SK-N-SH (cell line): ENCODE measurements at regions not wholly inside any gene's neighbourhood (a gene's known extent, or its start where the extent isn't known, plus 50 kb on each side); places are given as distances from the start of the nearest gene placed in this dataset.

Experiments
- CTCF ChIA-PET: fragments of 300-600, 350-600 bp; formaldehyde crosslinking; extraction: SDS; loops from one replicate; lab custom pipeline; 2021; lab: Yijun Ruan, JAX
- POLR2A ChIA-PET: fragments of 350-600 bp; sonication (Branson Sonifier 250); formaldehyde crosslinking; extraction: SDS; loops from one replicate; lab custom pipeline; 2020; ENCODE audit warnings: antibody characterized with exemption, inconsistent platforms; lab: Yijun Ruan, JAX
- DNase-seq: peaks from one replicate; pipeline ENCODE4 v3.0.0; 2012
- H2AFZ ChIP-seq: fragments of 200-600 bp; sonication (generic); 2 replicates; pipeline ENCODE4 v1.8.1; 2016; ENCODE audit warnings: antibody characterized with exemption, mild to moderate bottlenecking, low read depth
- H3F3A ChIP-seq: fragments of 200-600 bp; sonication (generic); replicated peaks from 2 replicates; pipeline ENCODE3; 2016; ENCODE audit warnings: antibody characterized with exemption, mild to moderate bottlenecking; ENCODE audit not compliant: insufficient read depth
- H3K27ac ChIP-seq, 2 experiments: fragments of 200-500 bp in 1 of 2; fragments of 200-600 bp in 1 of 2; sonication (Bioruptor generic) in 1 of 2; sonication (generic), shearing (Covaris generic) in 1 of 2; 2 replicates each; pipeline versions ENCODE4 v1.5.1 to v1.6.1; 2014 to 2016; ENCODE audit warnings: low read depth in 2 of 2, inconsistent platforms in 1 of 2, low read length in 1 of 2, mild to moderate bottlenecking in 1 of 2, mixed read lengths in 1 of 2
- H3K27me3 ChIP-seq: fragments of 200-600 bp; sonication (generic), shearing (Covaris generic); 2 replicates; pipeline ENCODE4 v1.6.1; 2016; ENCODE audit warnings: mixed run types; ENCODE audit not compliant: insufficient read depth
- H3K36me3 ChIP-seq, 2 experiments: fragments of 200-500 bp in 1 of 2; fragments of 200-600 bp in 1 of 2; sonication (Bioruptor generic) in 1 of 2; sonication (generic) in 1 of 2; replicated peaks in 1 of 2; 2 replicates each; pipeline versions ENCODE3 to v1.5.1; 2014 to 2016; ENCODE audit warnings: low read length in 1 of 2, mild to moderate bottlenecking in 1 of 2; ENCODE audit not compliant: insufficient read depth in 2 of 2, control insufficient read depth in 1 of 2
- H3K4me1 ChIP-seq, 2 experiments: fragments of 200-500 bp in 1 of 2; fragments of 200-600 bp in 1 of 2; sonication (Bioruptor generic) in 1 of 2; sonication (generic), shearing (Covaris generic) in 1 of 2; 2 replicates each; pipeline versions ENCODE4 v1.5.1 to v1.6.1; 2014 to 2016; ENCODE audit warnings: low read depth in 1 of 2, low read length in 1 of 2, mixed run types in 1 of 2; ENCODE audit not compliant: insufficient read depth in 2 of 2, control insufficient read depth in 1 of 2
- H3K4me2 ChIP-seq: fragments of 200-600 bp; sonication (generic), shearing (Covaris generic); 2 replicates; pipeline ENCODE4 v1.6.1; 2017; ENCODE audit warnings: mixed run types
- H3K4me3 ChIP-seq, 2 experiments: fragments of 200-500 bp in 1 of 2; fragments of 200-600 bp in 1 of 2; sonication (Bioruptor generic) in 1 of 2; sonication (generic), shearing (Covaris generic) in 1 of 2; 2 replicates each; pipeline versions ENCODE4 v1.5.1 to v1.8.1; 2014 to 2016; ENCODE audit warnings: low read depth in 2 of 2, inconsistent platforms in 1 of 2, low read length in 1 of 2, mild to moderate bottlenecking in 1 of 2, mixed read lengths in 1 of 2, moderate library complexity in 1 of 2
- H3K79me2 ChIP-seq: fragments of 200-600 bp; sonication (generic); 2 replicates; pipeline ENCODE4 v1.8.1; 2017; ENCODE audit warnings: mild to moderate bottlenecking; ENCODE audit not compliant: insufficient read depth
- H3K9ac ChIP-seq: fragments of 200-600 bp; sonication (generic); 2 replicates; pipeline ENCODE4 v1.6.1; 2017; ENCODE audit warnings: mixed run types
- H3K9me2 ChIP-seq: fragments of 200-600 bp; sonication (generic); 2 replicates; pipeline ENCODE4 v1.6.1; 2017; ENCODE audit warnings: mixed run types
- H3K9me3 ChIP-seq: fragments of 200-600 bp; sonication (generic); 2 replicates; pipeline ENCODE4 v1.6.1; 2017; ENCODE audit warnings: mixed run types, mild to moderate bottlenecking, moderate library complexity
- H4K20me1 ChIP-seq: fragments of 200-600 bp; sonication (generic); 2 replicates; pipeline ENCODE4 v1.6.1; 2017; ENCODE audit warnings: mild to moderate bottlenecking, mixed run types; ENCODE audit not compliant: insufficient read depth
- EP300 ChIP-seq, 2 experiments: IDR thresholded peaks; 2 replicates each; pipeline versions ENCODE4 v1.4.0 to v1.6.1; 2012; ENCODE audit warnings: borderline replicate concordance in 1 of 2, low read depth in 1 of 2, low read length in 1 of 2
- FOSL2 ChIP-seq: IDR thresholded peaks from 2 replicates; pipeline ENCODE4 v1.4.0; 2012; ENCODE audit warnings: low read depth, mild to moderate bottlenecking, moderate library complexity, borderline replicate concordance
- GABPA ChIP-seq: IDR thresholded peaks from 2 replicates; pipeline ENCODE4 v1.4.0; 2012; ENCODE audit warnings: low read depth, mild to moderate bottlenecking
- IRF3 ChIP-seq: fragments of 150-350 bp; IDR thresholded peaks from 2 replicates; pipeline ENCODE4 v1.6.1; 2016; ENCODE audit warnings: mild to moderate bottlenecking, low read depth, low read length
- JUND ChIP-seq: IDR thresholded peaks from 2 replicates; pipeline ENCODE4 v1.4.0; 2012
- MXI1 ChIP-seq: IDR thresholded peaks from 2 replicates; pipeline ENCODE4 v1.6.1; 2012; ENCODE audit warnings: mild to moderate bottlenecking, low read depth, low read length, improper control_type of control experiment
- RAD21 ChIP-seq: IDR thresholded peaks from 2 replicates; pipeline ENCODE4 v1.6.1; 2012; ENCODE audit warnings: mild to moderate bottlenecking, low read length
- RCOR1 ChIP-seq: fragments of 150-350 bp; IDR thresholded peaks from 2 replicates; pipeline ENCODE4 v1.6.1; 2017; ENCODE audit warnings: antibody characterized with exemption, low read length
- RFX5 ChIP-seq: IDR thresholded peaks from 2 replicates; pipeline ENCODE4 v1.6.1; 2012; ENCODE audit warnings: mild to moderate bottlenecking, improper control_type of control experiment, low read length
- RXRA ChIP-seq: IDR thresholded peaks from 2 replicates; pipeline ENCODE4 v1.4.0; 2012; ENCODE audit warnings: low read depth, mild to moderate bottlenecking, borderline replicate concordance
- SMC3 ChIP-seq: IDR thresholded peaks from 2 replicates; pipeline ENCODE4 v1.6.1; 2012; ENCODE audit warnings: low read depth, low read length, improper control_type of control experiment
- TCF12 ChIP-seq: IDR thresholded peaks from 2 replicates; pipeline ENCODE4 v1.4.0; 2012
- TEAD4 ChIP-seq: IDR thresholded peaks from 2 replicates; pipeline ENCODE4 v1.4.0; 2012; ENCODE audit warnings: mild to moderate bottlenecking, borderline replicate concordance; ENCODE audit not compliant: insufficient read depth
- USF2 ChIP-seq: fragments of 150-350 bp; IDR thresholded peaks from 2 replicates; pipeline ENCODE4 v1.6.1; 2017; ENCODE audit warnings: antibody characterized with exemption, low read length, low read depth, borderline replicate concordance
- WGBS: methylation state at CpG from one replicate; pipeline ENCODE4 v1.1.6; 2017; ENCODE audit warnings: low lambda C conversion rate; 5-methylcytosine and 5-hydroxymethylcytosine counted together
- TF ChIP-seq, protein P1 (sequence below): IDR thresholded peaks from 2 replicates; pipeline ENCODE4; 2012
- TF ChIP-seq, protein P2 (sequence below): IDR thresholded peaks from 2 replicates; pipeline ENCODE4 v1.4.0; 2012; ENCODE audit warnings: low read depth, borderline replicate concordance

DNA sequence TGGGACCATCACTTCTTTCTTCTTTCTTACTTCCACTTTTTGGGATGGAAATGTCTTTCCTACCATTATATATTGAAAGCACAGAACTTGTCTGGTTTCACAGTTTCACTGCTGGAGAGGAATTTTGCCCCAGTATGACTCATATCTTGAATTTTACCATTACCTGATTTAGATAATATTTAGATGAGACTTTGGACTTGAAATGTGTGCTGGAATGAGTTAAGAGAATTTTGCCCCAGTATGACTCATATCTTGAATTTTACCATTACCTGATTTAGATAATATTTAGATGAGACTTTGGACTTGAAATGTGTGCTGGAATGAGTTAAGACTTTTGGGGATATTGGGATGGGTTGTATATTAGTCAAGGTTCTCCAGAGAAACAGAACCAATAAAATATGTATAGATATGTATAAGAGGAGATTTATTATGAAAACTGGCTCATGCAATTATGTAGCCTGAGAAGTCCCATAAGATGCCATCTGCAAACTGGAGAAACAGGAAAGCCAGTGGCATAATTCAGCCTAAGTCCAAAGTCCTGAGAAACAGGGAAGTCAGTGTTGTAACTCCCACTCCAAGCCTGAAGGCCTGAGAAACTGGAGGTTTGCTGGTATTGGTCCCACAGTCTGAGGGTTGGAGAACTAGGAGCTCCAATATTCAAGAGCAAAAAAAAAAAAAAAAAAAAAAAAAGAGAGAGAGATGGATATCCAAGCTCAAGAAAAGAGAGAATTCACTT lies 1029.2 kb downstream of the EPHA3 start:
- ChIA-PET POLR2A (no interaction called here), CTCF (no interaction called here)
- H3K79me2 ChIP-seq = no peaks in the 10 kb centered on the region
- H3K4me2 ChIP-seq = no peak overlapping the region
- no peaks in the 10 kb centered on the region for H3F3A ChIP-seq
- H3K9me2 ChIP-seq = no peaks in the 10 kb centered on the region
- H3K9ac ChIP-seq = no peak overlapping the region
- TF ChIP-seq RAD21 = no peak
- no peak for TF ChIP-seq EP300 (IDR thresholded peaks at IDR 0.05; ENCODE audit: borderline replicate concordance in 1 of 2, low read depth in 1 of 2, low read length in 1 of 2)
- TF ChIP-seq GABPA = no peak
- no peak for TF ChIP-seq JUND
- TF ChIP-seq IRF3 = no peak
- TF ChIP-seq, protein P1, sequence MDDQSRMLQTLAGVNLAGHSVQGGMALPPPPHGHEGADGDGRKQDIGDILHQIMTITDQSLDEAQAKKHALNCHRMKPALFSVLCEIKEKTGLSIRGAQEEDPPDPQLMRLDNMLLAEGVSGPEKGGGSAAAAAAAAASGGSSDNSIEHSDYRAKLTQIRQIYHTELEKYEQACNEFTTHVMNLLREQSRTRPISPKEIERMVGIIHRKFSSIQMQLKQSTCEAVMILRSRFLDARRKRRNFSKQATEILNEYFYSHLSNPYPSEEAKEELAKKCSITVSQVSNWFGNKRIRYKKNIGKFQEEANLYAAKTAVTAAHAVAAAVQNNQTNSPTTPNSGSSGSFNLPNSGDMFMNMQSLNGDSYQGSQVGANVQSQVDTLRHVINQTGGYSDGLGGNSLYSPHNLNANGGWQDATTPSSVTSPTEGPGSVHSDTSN = no peak
- no peak for TF ChIP-seq RXRA
- no peak for TF ChIP-seq MXI1
- no peak for TF ChIP-seq RFX5
- no peak overlapping the region for H3K27ac ChIP-seq
- H3K9me3 ChIP-seq = no peaks in the 10 kb centered on the region
- no peaks in the 10 kb centered on the region for H3K4me1 ChIP-seq
- no peaks in the 10 kb centered on the region for H3K27me3 ChIP-seq
- H4K20me1 ChIP-seq = no peaks in the 10 kb centered on the region
- no peak for DNase-seq
- no peaks in the 10 kb centered on the region for H3K36me3 ChIP-seq
- no peak overlapping the region for H3K4me3 ChIP-seq
- no peak overlapping the region for H2AFZ ChIP-seq

GRCh38 chr3:90145094-90145860 lies 1037.9 kb downstream of the EPHA3 start:
- no peak for TF ChIP-seq USF2
- no peak for TF ChIP-seq RCOR1
- TF ChIP-seq MXI1 = no peak
- no peak for TF ChIP-seq SMC3
- no peak for TF ChIP-seq EP300 (IDR thresholded peaks at IDR 0.05; ENCODE audit: borderline replicate concordance in 1 of 2, low read depth in 1 of 2, low read length in 1 of 2)
- TF ChIP-seq TCF12 = no peak
- TF ChIP-seq, protein P1 = no peak
- TF ChIP-seq IRF3 = no peak
- TF ChIP-seq FOSL2 = no peak
- TF ChIP-seq, protein P2, sequence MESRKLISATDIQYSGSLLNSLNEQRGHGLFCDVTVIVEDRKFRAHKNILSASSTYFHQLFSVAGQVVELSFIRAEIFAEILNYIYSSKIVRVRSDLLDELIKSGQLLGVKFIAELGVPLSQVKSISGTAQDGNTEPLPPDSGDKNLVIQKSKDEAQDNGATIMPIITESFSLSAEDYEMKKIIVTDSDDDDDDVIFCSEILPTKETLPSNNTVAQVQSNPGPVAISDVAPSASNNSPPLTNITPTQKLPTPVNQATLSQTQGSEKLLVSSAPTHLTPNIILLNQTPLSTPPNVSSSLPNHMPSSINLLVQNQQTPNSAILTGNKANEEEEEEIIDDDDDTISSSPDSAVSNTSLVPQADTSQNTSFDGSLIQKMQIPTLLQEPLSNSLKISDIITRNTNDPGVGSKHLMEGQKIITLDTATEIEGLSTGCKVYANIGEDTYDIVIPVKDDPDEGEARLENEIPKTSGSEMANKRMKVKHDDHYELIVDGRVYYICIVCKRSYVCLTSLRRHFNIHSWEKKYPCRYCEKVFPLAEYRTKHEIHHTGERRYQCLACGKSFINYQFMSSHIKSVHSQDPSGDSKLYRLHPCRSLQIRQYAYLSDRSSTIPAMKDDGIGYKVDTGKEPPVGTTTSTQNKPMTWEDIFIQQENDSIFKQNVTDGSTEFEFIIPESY = no peak
- TF ChIP-seq TEAD4 = no peak
- TF ChIP-seq, all 33 proteins: peak for 0
- Histone ChIP-seq H3K9ac (no peak overlapping the region), H3K4me3 (no peak overlapping the region), H3K4me2 (no peak overlapping the region), H2AFZ (no peak overlapping the region), H3K9me2 (no peaks in the 10 kb centered on the region), H3K4me1 (no peaks in the 10 kb centered on the region), H3K27ac (no peak overlapping the region), H3K36me3 (no peaks in the 10 kb centered on the region), H4K20me1 (no peaks in the 10 kb centered on the region), H3F3A (no peaks in the 10 kb centered on the region), H3K9me3 (no peaks in the 10 kb centered on the region), H3K27me3 (no peaks in the 10 kb centered on the region), H3K79me2 (no peaks in the 10 kb centered on the region)
- WGBS = 1% methylated on average over 4 of the region's 4 CpGs
- POLR2A ChIA-PET = no interaction called here
- DNase-seq = no peak
- CTCF ChIA-PET = no interaction called here
